ENCODE measurements at regions not wholly inside any gene's neighbourhood (a gene's known extent, or its start where the extent isn't known, plus 50 kb on each side); places are given as distances from the start of the nearest gene placed in this dataset.
"Not testable (repeated sequence)": the region's sequence is repeated elsewhere in the genome, so short reads cannot be mapped to it uniquely, and the experiment has no call there.

- no peak overlapping the region for H3K4me3 ChIP-seq (ENCODE audit: low read depth, low read length)
- DNase-seq (ENCODE audit: low read depth) = no peak
- no peak for TF ChIP-seq CTCF (IDR thresholded peaks at IDR 0.05; ENCODE audit: insufficient read depth, low read length)
Observed at GRCh38 chr15:69562564-69562963, 109.9 kb downstream of the RPLP1 start.

- no peak for DNase-seq (ENCODE audit: low read depth)
- no peak overlapping the region for H3K4me3 ChIP-seq (ENCODE audit: low read depth, low read length)
- no peak for TF ChIP-seq CTCF (IDR thresholded peaks at IDR 0.05; ENCODE audit: insufficient read depth, low read length)
Observed at GRCh38 chr15:69565066-69565655, 112.5 kb downstream of the RPLP1 start.

- not testable (repeated sequence) for DNase-seq (ENCODE audit: low read depth); H3K4me3 ChIP-seq (ENCODE audit: low read depth, low read length)
Observed at GRCh38 chr15:69567238-69567760, 114.7 kb downstream of the RPLP1 start.

GRCh38 chr15:69568173-69569009 is 115.8 kb downstream of the RPLP1 start:
- no peak overlapping the region for H3K4me3 ChIP-seq (ENCODE audit: low read depth, low read length)
- no peak for TF ChIP-seq CTCF (IDR thresholded peaks at IDR 0.05; ENCODE audit: insufficient read depth, low read length)
- DNase-seq (ENCODE audit: low read depth) = peak; percentile 87

- no peak overlapping the region for H3K4me3 ChIP-seq (ENCODE audit: low read depth, low read length)
- DNase-seq (ENCODE audit: low read depth) = no peak
- TF ChIP-seq CTCF (IDR thresholded peaks at IDR 0.05; ENCODE audit: insufficient read depth, low read length) = no peak
Observed at GRCh38 chr15:69570454-69570853, 117.8 kb downstream of the RPLP1 start.

GRCh38 chr15:69570997-69571396 is 118.4 kb downstream of the RPLP1 start:
- TF ChIP-seq CTCF (IDR thresholded peaks at IDR 0.05; ENCODE audit: insufficient read depth, low read length) = no peak
- H3K4me3 ChIP-seq (ENCODE audit: low read depth, low read length) = no peak overlapping the region
- no peak for DNase-seq (ENCODE audit: low read depth)

- not testable (repeated sequence) for DNase-seq (ENCODE audit: low read depth); H3K4me3 ChIP-seq (ENCODE audit: low read depth, low read length)
Observed at GRCh38 chr15:69573278-69573677, 120.7 kb downstream of the RPLP1 start.
